ENCODE measurements at regions not wholly inside any gene's neighbourhood (a gene's known extent, or its start where the extent isn't known, plus 50 kb on each side); places are given as distances from the start of the nearest gene placed in this dataset.

GRCh38 chr5:82649943-82650342 is 371.8 kb upstream of the RPS23 start:
- no peaks in the 10 kb centered on the region for H3K79me2 ChIP-seq (ENCODE audit: control insufficient read depth in 1 of 2, insufficient read depth in 2 of 2, low read length in 2 of 2)
- CTCF ChIA-PET (ENCODE audit: partially characterized antibody) = no interaction called here
- TF ChIP-seq CEBPB (IDR thresholded peaks at IDR 0.05; ENCODE audit: low read depth, low read length) = no peak
- no peak for TF ChIP-seq GTF2F1 (IDR thresholded peaks at IDR 0.05; ENCODE audit: borderline replicate concordance, low read depth, low read length)
- no peak for TF ChIP-seq MAX (IDR thresholded peaks at IDR 0.05)
- TF ChIP-seq EGR1 (IDR thresholded peaks at IDR 0.05; ENCODE audit: borderline replicate concordance, low read depth, low read length) = no peak
- no peak for TF ChIP-seq TAF1 (IDR thresholded peaks at IDR 0.05; ENCODE audit: low read depth, low read length)
- TF ChIP-seq CTCF (IDR thresholded peaks at IDR 0.05; ENCODE audit: control extremely low read depth in 1 of 3, insufficient read depth in 1 of 3, low read depth in 1 of 3, low read length in 3 of 3) = no peak
- TF ChIP-seq SUZ12 (IDR thresholded peaks at IDR 0.05; ENCODE audit: low read length) = no peak
- TF ChIP-seq HDAC2 (IDR thresholded peaks at IDR 0.05; ENCODE audit: borderline replicate concordance in 1 of 2, low read depth in 2 of 2, low read length in 2 of 2) = no peak

More at GRCh38 chr5:82649943-82650342, 371.8 kb upstream of the RPS23 start:
- H2BK5ac ChIP-seq (ENCODE audit: low read depth, low read length) = no peak overlapping the region
- no peak overlapping the region for H2AK5ac ChIP-seq (ENCODE audit: low read depth, low read length)
- no peak overlapping the region for H4K91ac ChIP-seq (replicated peaks; ENCODE audit: insufficient read length, low read length)
- no peak overlapping the region for H2BK120ac ChIP-seq (replicated peaks; ENCODE audit: low read depth, low read length)
- no peaks in the 10 kb centered on the region for H3K4me1 ChIP-seq (replicated peaks in 1 of 4; ENCODE audit: control insufficient read depth in 3 of 4, insufficient read depth in 4 of 4, low read length in 3 of 4)
- no peak overlapping the region for H3K14ac ChIP-seq (ENCODE audit: insufficient read length)
- WGBS, 2 experiments (ENCODE audit: extremely low coverage in 1 of 2, insufficient coverage in 1 of 2, insufficient read length in 1 of 2, insufficient replicate concordance in 2 of 2, low coverage in 1 of 2, low lambda C conversion rate in 2 of 2, missing lambda C conversion rate in 1 of 2) = 93% methylated on average over 3 of the region's 3 CpGs; no CpG with 5 or more reads in 1 of the 2 experiments
- no peaks in the 10 kb centered on the region for H4K20me1 ChIP-seq (replicated peaks in 1 of 2; ENCODE audit: control insufficient read depth in 1 of 2, insufficient read depth in 2 of 2, low read length in 2 of 2)
- no peak overlapping the region for H4K5ac ChIP-seq (ENCODE audit: insufficient read length, low read depth, low read length)
- H3K4me3 ChIP-seq (ENCODE audit: extremely low read depth in 1 of 4, insufficient read depth in 2 of 4, low read depth in 3 of 4, low read length in 4 of 4) = no peak overlapping the region
- H3K4ac ChIP-seq (replicated peaks; ENCODE audit: insufficient read length, low read depth, low read length) = no peak overlapping the region
- H4K8ac ChIP-seq (ENCODE audit: extremely low read depth, insufficient read depth, low read length) = no peak overlapping the region
- H3K23ac ChIP-seq (ENCODE audit: insufficient read length) = no peak overlapping the region
- H3K23me2 ChIP-seq (ENCODE audit: low read depth, low read length) = no peaks in the 10 kb centered on the region
- H3K79me1 ChIP-seq (ENCODE audit: low read depth, low read length) = no peaks in the 10 kb centered on the region
- no peak overlapping the region for H2BK20ac ChIP-seq (ENCODE audit: low read length)
- FAIRE-seq = no peak
- H3K4me2 ChIP-seq (ENCODE audit: insufficient read depth in 1 of 2, low read depth in 2 of 2, low read length in 2 of 2) = no peak overlapping the region
- H3K9me3 ChIP-seq (ENCODE audit: insufficient read depth in 2 of 2, low read depth in 1 of 2, low read length in 1 of 2) = no peaks in the 10 kb centered on the region
- no peak overlapping the region for H3K9ac ChIP-seq (replicated peaks in 1 of 4; ENCODE audit: extremely low read depth in 1 of 4, low read depth in 3 of 4, low read length in 3 of 4)
- no peak overlapping the region for H2BK15ac ChIP-seq (ENCODE audit: low read length)
- no peak for DNase-seq (ENCODE audit: low read depth in 1 of 2, low spot score in 2 of 2)
- POLR2A ChIA-PET (ENCODE audit: partially characterized antibody) = no interaction called here
- no peak overlapping the region for H3K18ac ChIP-seq (ENCODE audit: extremely low read depth, low read length)
- H2AFZ ChIP-seq (ENCODE audit: low read length) = no peak overlapping the region
- H3K27ac ChIP-seq (ENCODE audit: low read depth, low read length) = no peak overlapping the region
- H3K36me3 ChIP-seq (ENCODE audit: control insufficient read depth in 2 of 4, insufficient read depth in 4 of 4, low read length in 3 of 4) = no peaks in the 10 kb centered on the region
- H3K56ac ChIP-seq (replicated peaks; ENCODE audit: insufficient read length, low read depth, low read length) = no peak overlapping the region
- H3K27me3 ChIP-seq (replicated peaks in 1 of 4; ENCODE audit: control insufficient read depth in 3 of 4, extremely low read depth in 1 of 4, insufficient read depth in 3 of 4, low read length in 3 of 4) = no peaks in the 10 kb centered on the region
- no peak overlapping the region for H2BK12ac ChIP-seq (ENCODE audit: low read depth, low read length)

Data from H1 (cell line).